SK-N-SH treated with all-trans-retinoic acid at 6 μM for 48 hours (cell line): ENCODE measurements at regions not wholly inside any gene's neighbourhood (a gene's known extent, or its start where the extent isn't known, plus 50 kb on each side); places are given as distances from the start of the nearest gene placed in this dataset.
"Not testable (repeated sequence)": the region's sequence is repeated elsewhere in the genome, so short reads cannot be mapped to it uniquely, and the experiment has no call there.

Experiments
- ATAC-seq: fragments of 200-7000 bp; cut with Tn5 transposase; 3 replicates; pipeline ENCODE4 v1.9.1; 2020; ENCODE audit warnings: mild to moderate bottlenecking, moderate library complexity
- ARNTL ChIP-seq: fragments of 450-650 bp; formaldehyde crosslinking; IDR thresholded peaks from 2 replicates; pipeline ENCODE4 v1.5.0; 2020; ENCODE audit warnings: low read depth, mild to moderate bottlenecking, moderate library complexity, borderline replicate concordance
- BACH2 ChIP-seq: fragments of 250-450 bp; sonication (Bioruptor Pico); IDR thresholded peaks from 2 replicates; pipeline ENCODE4 v1.9.0; 2021; ENCODE audit warnings: mild to moderate bottlenecking, borderline replicate concordance
- CSDC2 ChIP-seq: fragments of 250-450 bp; sonication (Bioruptor Pico); IDR thresholded peaks from 2 replicates; pipeline ENCODE4 v1.5.0; 2020; ENCODE audit warnings: mild to moderate bottlenecking, moderate library complexity
- ESRRG ChIP-seq: fragments of 250-450 bp; sonication (Bioruptor Pico); IDR thresholded peaks from 2 replicates; pipeline ENCODE4 v1.6.1; 2021; ENCODE audit warnings: mild to moderate bottlenecking
- GLIS3 ChIP-seq: fragments of 250-450 bp; sonication (Bioruptor Pico); IDR thresholded peaks from 2 replicates; pipeline ENCODE4 v1.5.0; 2020; ENCODE audit warnings: mild to moderate bottlenecking, moderate library complexity
- ISL1 ChIP-seq: fragments of 250-450 bp; sonication (Bioruptor Pico); IDR thresholded peaks from 2 replicates; pipeline ENCODE4 v2.1.2; 2022; ENCODE audit warnings: mild to moderate bottlenecking, moderate library complexity
- OSR1 ChIP-seq: fragments of 250-450 bp; sonication (Bioruptor Pico); IDR thresholded peaks from 2 replicates; pipeline ENCODE4 v1.8.0; 2022; ENCODE audit warnings: moderate library complexity, mild to moderate bottlenecking, inconsistent platforms
- PPARA ChIP-seq: fragments of 250-450 bp; sonication (Bioruptor Pico); IDR thresholded peaks from 2 replicates; pipeline ENCODE4 v1.5.0; 2020; ENCODE audit warnings: mild to moderate bottlenecking, borderline replicate concordance
- RARB ChIP-seq: fragments of 250-450 bp; sonication (Bioruptor Pico); IDR thresholded peaks from 2 replicates; pipeline ENCODE4 v1.8.0; 2021; ENCODE audit warnings: mild to moderate bottlenecking, moderate library complexity
- SNAI2 ChIP-seq: fragments of 250-450 bp; sonication (Bioruptor Pico); IDR thresholded peaks from 2 replicates; pipeline ENCODE4 v1.5.0; 2020; ENCODE audit warnings: mild to moderate bottlenecking, moderate library complexity
- TCF4 ChIP-seq: fragments of 250-450 bp; sonication (Bioruptor Pico); IDR thresholded peaks from 2 replicates; pipeline ENCODE4 v1.8.0; 2021; ENCODE audit warnings: mild to moderate bottlenecking, moderate library complexity, borderline replicate concordance
- ZC3H10 ChIP-seq: fragments of 250-450 bp; sonication (Bioruptor Pico); IDR thresholded peaks from 2 replicates; pipeline ENCODE4 v1.5.1; 2021; ENCODE audit warnings: mild to moderate bottlenecking, moderate library complexity
- ZFP3 ChIP-seq: fragments of 250-450 bp; sonication (Bioruptor Pico); IDR thresholded peaks from 2 replicates; pipeline ENCODE4 v1.5.0; 2020; ENCODE audit warnings: mild to moderate bottlenecking, moderate library complexity
- ZFP30 ChIP-seq: fragments of 450-650 bp; formaldehyde crosslinking; IDR thresholded peaks from 2 replicates; pipeline ENCODE4 v1.5.0; 2022; ENCODE audit warnings: mild to moderate bottlenecking, moderate library complexity
- ZNF565 ChIP-seq: fragments of 450-650 bp; formaldehyde crosslinking; conservative IDR thresholded peaks from 2 replicates; pipeline ENCODE4 v1.5.0; 2020; ENCODE audit warnings: low read depth, mild to moderate bottlenecking, moderate library complexity
- ZNF70 ChIP-seq: fragments of 450-650 bp; formaldehyde crosslinking; IDR thresholded peaks from 2 replicates; pipeline ENCODE4 v1.5.0; 2020; ENCODE audit warnings: mild to moderate bottlenecking, moderate library complexity
- ZNF8 ChIP-seq: fragments of 450-650 bp; formaldehyde crosslinking; IDR thresholded peaks from 2 replicates; pipeline ENCODE4 v1.5.0; 2020; ENCODE audit warnings: mild to moderate bottlenecking, moderate library complexity
- TF ChIP-seq, protein P1 (sequence below): fragments of 250-450 bp; sonication (Bioruptor Pico); IDR thresholded peaks from 2 replicates; pipeline ENCODE4 v1.5.0; 2020; ENCODE audit warnings: mild to moderate bottlenecking, moderate library complexity
- TF ChIP-seq, protein P2 (sequence below): fragments of 250-450 bp; sonication (Bioruptor Pico); IDR thresholded peaks from 2 replicates; pipeline ENCODE4 v1.8.0; 2020; ENCODE audit warnings: mild to moderate bottlenecking, moderate library complexity, borderline replicate concordance
- TF ChIP-seq, protein P3 (sequence below): fragments of 250-450 bp; sonication (Bioruptor Pico); IDR thresholded peaks from 2 replicates; pipeline ENCODE4 v1.5.1; 2020; ENCODE audit warnings: low read depth, mild to moderate bottlenecking, moderate library complexity
- TF ChIP-seq, protein P4 (sequence below): fragments of 250-450 bp; sonication (Bioruptor Pico); IDR thresholded peaks from 2 replicates; pipeline ENCODE4 v1.8.0; 2021; ENCODE audit warnings: low read depth, mild to moderate bottlenecking, moderate library complexity, borderline replicate concordance

DNA sequence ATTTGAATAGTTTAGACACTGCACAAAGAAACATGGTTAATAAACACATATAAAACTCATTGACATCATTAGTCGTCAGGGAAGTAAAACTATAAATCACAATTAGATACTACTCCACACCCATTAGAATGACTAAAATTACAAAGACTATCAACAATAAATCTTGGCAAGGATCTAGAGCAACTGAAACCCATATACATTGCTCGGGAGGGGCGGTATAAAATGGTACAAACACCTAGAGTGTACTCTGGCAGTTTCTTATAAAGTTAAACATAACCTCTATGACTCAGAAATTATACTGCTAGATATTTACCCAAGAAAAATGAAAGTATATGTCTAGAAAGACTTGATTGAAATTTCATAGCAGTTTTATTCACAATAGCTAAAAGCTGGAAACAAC is 434.2 kb downstream of the RWDD3 start:
- ATAC-seq: no peak
- TF ChIP-seq ZFP30 (CRISPR knock-in tag): no peak
- TF ChIP-seq, protein P1, sequence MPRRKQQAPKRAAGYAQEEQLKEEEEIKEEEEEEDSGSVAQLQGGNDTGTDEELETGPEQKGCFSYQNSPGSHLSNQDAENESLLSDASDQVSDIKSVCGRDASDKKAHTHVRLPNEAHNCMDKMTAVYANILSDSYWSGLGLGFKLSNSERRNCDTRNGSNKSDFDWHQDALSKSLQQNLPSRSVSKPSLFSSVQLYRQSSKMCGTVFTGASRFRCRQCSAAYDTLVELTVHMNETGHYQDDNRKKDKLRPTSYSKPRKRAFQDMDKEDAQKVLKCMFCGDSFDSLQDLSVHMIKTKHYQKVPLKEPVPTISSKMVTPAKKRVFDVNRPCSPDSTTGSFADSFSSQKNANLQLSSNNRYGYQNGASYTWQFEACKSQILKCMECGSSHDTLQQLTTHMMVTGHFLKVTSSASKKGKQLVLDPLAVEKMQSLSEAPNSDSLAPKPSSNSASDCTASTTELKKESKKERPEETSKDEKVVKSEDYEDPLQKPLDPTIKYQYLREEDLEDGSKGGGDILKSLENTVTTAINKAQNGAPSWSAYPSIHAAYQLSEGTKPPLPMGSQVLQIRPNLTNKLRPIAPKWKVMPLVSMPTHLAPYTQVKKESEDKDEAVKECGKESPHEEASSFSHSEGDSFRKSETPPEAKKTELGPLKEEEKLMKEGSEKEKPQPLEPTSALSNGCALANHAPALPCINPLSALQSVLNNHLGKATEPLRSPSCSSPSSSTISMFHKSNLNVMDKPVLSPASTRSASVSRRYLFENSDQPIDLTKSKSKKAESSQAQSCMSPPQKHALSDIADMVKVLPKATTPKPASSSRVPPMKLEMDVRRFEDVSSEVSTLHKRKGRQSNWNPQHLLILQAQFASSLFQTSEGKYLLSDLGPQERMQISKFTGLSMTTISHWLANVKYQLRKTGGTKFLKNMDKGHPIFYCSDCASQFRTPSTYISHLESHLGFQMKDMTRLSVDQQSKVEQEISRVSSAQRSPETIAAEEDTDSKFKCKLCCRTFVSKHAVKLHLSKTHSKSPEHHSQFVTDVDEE (CRISPR knock-in tag): no peak
- TF ChIP-seq, protein P2, sequence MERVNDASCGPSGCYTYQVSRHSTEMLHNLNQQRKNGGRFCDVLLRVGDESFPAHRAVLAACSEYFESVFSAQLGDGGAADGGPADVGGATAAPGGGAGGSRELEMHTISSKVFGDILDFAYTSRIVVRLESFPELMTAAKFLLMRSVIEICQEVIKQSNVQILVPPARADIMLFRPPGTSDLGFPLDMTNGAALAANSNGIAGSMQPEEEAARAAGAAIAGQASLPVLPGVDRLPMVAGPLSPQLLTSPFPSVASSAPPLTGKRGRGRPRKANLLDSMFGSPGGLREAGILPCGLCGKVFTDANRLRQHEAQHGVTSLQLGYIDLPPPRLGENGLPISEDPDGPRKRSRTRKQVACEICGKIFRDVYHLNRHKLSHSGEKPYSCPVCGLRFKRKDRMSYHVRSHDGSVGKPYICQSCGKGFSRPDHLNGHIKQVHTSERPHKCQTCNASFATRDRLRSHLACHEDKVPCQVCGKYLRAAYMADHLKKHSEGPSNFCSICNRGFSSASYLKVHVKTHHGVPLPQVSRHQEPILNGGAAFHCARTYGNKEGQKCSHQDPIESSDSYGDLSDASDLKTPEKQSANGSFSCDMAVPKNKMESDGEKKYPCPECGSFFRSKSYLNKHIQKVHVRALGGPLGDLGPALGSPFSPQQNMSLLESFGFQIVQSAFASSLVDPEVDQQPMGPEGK: no peak
- no peak for TF ChIP-seq RARB
- TF ChIP-seq CSDC2 (CRISPR knock-in tag): no peak
- TF ChIP-seq ZNF70 (CRISPR knock-in tag): no peak
- TF ChIP-seq, protein P3, sequence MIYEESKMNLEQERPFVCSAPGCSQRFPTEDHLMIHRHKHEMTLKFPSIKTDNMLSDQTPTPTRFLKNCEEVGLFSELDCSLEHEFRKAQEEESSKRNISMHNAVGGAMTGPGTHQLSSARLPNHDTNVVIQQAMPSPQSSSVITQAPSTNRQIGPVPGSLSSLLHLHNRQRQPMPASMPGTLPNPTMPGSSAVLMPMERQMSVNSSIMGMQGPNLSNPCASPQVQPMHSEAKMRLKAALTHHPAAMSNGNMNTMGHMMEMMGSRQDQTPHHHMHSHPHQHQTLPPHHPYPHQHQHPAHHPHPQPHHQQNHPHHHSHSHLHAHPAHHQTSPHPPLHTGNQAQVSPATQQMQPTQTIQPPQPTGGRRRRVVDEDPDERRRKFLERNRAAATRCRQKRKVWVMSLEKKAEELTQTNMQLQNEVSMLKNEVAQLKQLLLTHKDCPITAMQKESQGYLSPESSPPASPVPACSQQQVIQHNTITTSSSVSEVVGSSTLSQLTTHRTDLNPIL: no peak
- TF ChIP-seq ARNTL (CRISPR knock-in tag): no peak
- TF ChIP-seq TCF4 (CRISPR knock-in tag): no peak
- no peak for TF ChIP-seq GLIS3 (CRISPR knock-in tag)
- no peak for TF ChIP-seq OSR1 (CRISPR knock-in tag)
- no peak for TF ChIP-seq ZNF8
- TF ChIP-seq ESRRG (CRISPR knock-in tag): no peak
- TF ChIP-seq ISL1 (CRISPR knock-in tag): no peak
- TF ChIP-seq, all 23 proteins: peak for 0

DNA sequence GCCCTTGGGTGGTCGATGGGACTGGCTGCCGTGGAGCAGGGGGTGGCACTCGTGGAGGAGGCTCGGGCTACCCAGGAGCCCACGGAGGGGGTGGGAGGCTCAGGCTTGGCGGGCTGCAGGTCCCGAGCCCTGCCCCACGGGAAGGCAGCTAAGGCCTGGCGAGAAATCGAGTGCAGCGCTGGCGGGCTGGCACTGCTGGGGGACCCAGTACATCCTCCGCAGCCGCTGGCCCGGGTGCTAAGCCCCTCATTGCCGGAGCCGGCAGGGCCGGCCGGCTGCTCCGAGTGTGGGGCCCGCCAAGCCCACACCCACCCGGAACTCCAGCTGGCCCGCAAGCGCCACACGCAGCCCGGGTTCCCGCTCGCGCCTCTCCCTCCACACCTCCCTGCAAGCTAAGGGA is 435.6 kb downstream of the RWDD3 start:
- not testable (repeated sequence) for ATAC-seq

DNA sequence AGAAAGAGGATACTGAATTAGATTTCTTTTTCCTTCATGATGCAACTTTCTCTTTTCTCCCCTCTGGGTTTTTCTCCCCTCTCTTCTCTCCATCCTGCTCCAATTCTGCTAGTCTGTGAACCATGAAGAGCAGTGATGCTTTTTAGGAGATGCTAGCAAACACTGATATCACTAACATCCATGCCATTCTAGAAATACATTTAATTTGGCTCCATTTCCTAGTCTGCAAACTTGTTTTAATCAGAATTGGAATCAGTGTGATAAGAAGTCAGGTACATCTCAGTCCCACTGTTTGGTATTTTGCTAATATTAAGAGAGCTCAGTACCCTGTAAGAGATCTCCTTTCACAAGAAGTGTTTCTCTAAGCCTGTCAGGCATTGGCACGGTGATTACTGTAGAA is 437.1 kb downstream of the RWDD3 start:
- no peak for ATAC-seq
- TF ChIP-seq GLIS3 (CRISPR knock-in tag) (no peak), ZNF565 (CRISPR knock-in tag) (no peak), RARB (no peak), ESRRG (CRISPR knock-in tag) (no peak), OSR1 (CRISPR knock-in tag) (no peak), ISL1 (CRISPR knock-in tag) (no peak), BACH2 (CRISPR knock-in tag) (no peak), ZC3H10 (no peak), TCF4 (CRISPR knock-in tag) (no peak), ZNF8 (no peak), PPARA (no peak), ARNTL (CRISPR knock-in tag) (no peak), CSDC2 (CRISPR knock-in tag) (no peak), ZNF70 (CRISPR knock-in tag) (no peak), SNAI2 (CRISPR knock-in tag) (no peak), ZFP3 (no peak)
- TF ChIP-seq, protein P4, sequence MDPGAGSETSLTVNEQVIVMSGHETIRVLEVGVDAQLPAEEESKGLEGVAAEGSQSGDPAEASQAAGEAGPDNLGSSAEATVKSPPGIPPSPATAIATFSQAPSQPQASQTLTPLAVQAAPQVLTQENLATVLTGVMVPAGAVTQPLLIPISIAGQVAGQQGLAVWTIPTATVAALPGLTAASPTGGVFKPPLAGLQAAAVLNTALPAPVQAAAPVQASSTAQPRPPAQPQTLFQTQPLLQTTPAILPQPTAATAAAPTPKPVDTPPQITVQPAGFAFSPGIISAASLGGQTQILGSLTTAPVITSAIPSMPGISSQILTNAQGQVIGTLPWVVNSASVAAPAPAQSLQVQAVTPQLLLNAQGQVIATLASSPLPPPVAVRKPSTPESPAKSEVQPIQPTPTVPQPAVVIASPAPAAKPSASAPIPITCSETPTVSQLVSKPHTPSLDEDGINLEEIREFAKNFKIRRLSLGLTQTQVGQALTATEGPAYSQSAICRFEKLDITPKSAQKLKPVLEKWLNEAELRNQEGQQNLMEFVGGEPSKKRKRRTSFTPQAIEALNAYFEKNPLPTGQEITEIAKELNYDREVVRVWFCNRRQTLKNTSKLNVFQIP (CRISPR knock-in tag): no peak
- TF ChIP-seq, protein P2: no peak
- TF ChIP-seq, protein P1 (CRISPR knock-in tag): no peak
- TF ChIP-seq, protein P3: no peak
- TF ChIP-seq, all 23 proteins: peak for 0
